PC-9 (cell line): ENCODE measurements at regions not wholly inside any gene's neighbourhood (a gene's known extent, or its start where the extent isn't known, plus 50 kb on each side); places are given as distances from the start of the nearest gene placed in this dataset.

Experiments used
- BruUV-seq: library from RNA; stranded (reverse); fragments of 400-500 nt; replicated peaks from 2 replicates; lab custom pipeline; 2021; lab: Mats Ljungman, UMichigan
- CTCF ChIA-PET: fragments of 300-600 bp; sonication (Branson Sonifier 250); formaldehyde crosslinking; loops from one replicate; lab custom pipeline; 2022; ENCODE audit warnings: antibody characterized with exemption; lab: Charles Lee
- POLR2A ChIA-PET: fragments of 300-600 bp; sonication (Branson Sonifier 250); formaldehyde crosslinking; loops from one replicate; lab custom pipeline; 2022; ENCODE audit warnings: antibody characterized with exemption; ENCODE audit not compliant: unreplicated experiment; lab: Charles Lee
- DNase-seq, 2 experiments: peaks; one replicate each; pipeline versions ENCODE4 v3.0.0 to v3.0.0-alpha.2; 2015 to 2022; ENCODE audit warnings: mixed read lengths in 1 of 2
- H2AFZ ChIP-seq: fragments of 200-600 bp; sonication (generic); 2 replicates; pipeline ENCODE4 v1.8.1; 2017; ENCODE audit warnings: antibody characterized with exemption
- H3F3A ChIP-seq: fragments of 200-600 bp; sonication (generic); 2 replicates; pipeline ENCODE4 v1.8.1; 2017; ENCODE audit warnings: antibody characterized with exemption, mild to moderate bottlenecking, low read depth; ENCODE audit not compliant: insufficient read depth
- H3K27ac ChIP-seq: fragments of 200-600 bp; sonication (generic); 2 replicates; pipeline ENCODE4 v1.6.1; 2016; ENCODE audit warnings: mixed run types
- H3K27me3 ChIP-seq: fragments of 200-600 bp; sonication (generic); 2 replicates; pipeline ENCODE4 v1.6.1; 2016; ENCODE audit warnings: low read depth, mixed run types; ENCODE audit not compliant: insufficient read depth
- H3K36me3 ChIP-seq: fragments of 200-600 bp; sonication (generic); 2 replicates; pipeline ENCODE4 v1.6.1; 2016; ENCODE audit warnings: low read depth, mixed run types
- H3K4me1 ChIP-seq: fragments of 200-600 bp; sonication (generic); replicated peaks from 2 replicates; pipeline ENCODE4 v1.6.1; 2016; ENCODE audit warnings: mixed run types; ENCODE audit not compliant: insufficient read depth
- H3K4me2 ChIP-seq: fragments of 200-600 bp; sonication (generic); 2 replicates; pipeline ENCODE4 v1.6.1; 2017; ENCODE audit warnings: mixed run types
- H3K4me3 ChIP-seq: fragments of 200-600 bp; sonication (generic); 2 replicates; pipeline ENCODE4 v1.6.1; 2016; ENCODE audit warnings: mixed run types
- H3K79me2 ChIP-seq: fragments of 200-600 bp; sonication (generic); 2 replicates; pipeline ENCODE4 v1.6.1; 2017; ENCODE audit warnings: low read depth, mixed run types
- H3K9me2 ChIP-seq: fragments of 200-600 bp; sonication (generic); 2 replicates; pipeline ENCODE4 v1.8.1; 2017; ENCODE audit warnings: mild to moderate bottlenecking; ENCODE audit not compliant: insufficient read depth
- H3K9me3 ChIP-seq: fragments of 200-600 bp; sonication (generic); 2 replicates; pipeline ENCODE4 v1.8.1; 2016; ENCODE audit warnings: low read depth; ENCODE audit not compliant: insufficient read depth
- H4K20me1 ChIP-seq: fragments of 200-600 bp; sonication (generic); 2 replicates; pipeline ENCODE4 v1.8.1; 2017; ENCODE audit not compliant: insufficient read depth
- EZH2 ChIP-seq: fragments of 200-600 bp; sonication (generic); IDR thresholded peaks from 2 replicates; pipeline ENCODE4 v1.8.0; 2017; ENCODE audit warnings: antibody characterized with exemption, low read depth
- intact Hi-C: fragments of 100-400 bp; cut with micrococcal nuclease; formaldehyde crosslinking; loops from one replicate; pipeline ENCODE4 v1.10.0; 2022; ENCODE audit not compliant: unreplicated experiment
- TF ChIP-seq, protein P1 (sequence below): fragments of 200-600 bp; sonication (generic); conservative IDR thresholded peaks from 2 replicates; pipeline ENCODE4 v1.6.1; 2017; ENCODE audit warnings: mixed run types, antibody characterized with exemption, mild to moderate bottlenecking, moderate library complexity

- H3K9me2 ChIP-seq, result no peaks in the 10 kb centered on the region
- POLR2A ChIA-PET, result no interaction called here
- no peak for TF ChIP-seq EZH2
- TF ChIP-seq, protein P1, sequence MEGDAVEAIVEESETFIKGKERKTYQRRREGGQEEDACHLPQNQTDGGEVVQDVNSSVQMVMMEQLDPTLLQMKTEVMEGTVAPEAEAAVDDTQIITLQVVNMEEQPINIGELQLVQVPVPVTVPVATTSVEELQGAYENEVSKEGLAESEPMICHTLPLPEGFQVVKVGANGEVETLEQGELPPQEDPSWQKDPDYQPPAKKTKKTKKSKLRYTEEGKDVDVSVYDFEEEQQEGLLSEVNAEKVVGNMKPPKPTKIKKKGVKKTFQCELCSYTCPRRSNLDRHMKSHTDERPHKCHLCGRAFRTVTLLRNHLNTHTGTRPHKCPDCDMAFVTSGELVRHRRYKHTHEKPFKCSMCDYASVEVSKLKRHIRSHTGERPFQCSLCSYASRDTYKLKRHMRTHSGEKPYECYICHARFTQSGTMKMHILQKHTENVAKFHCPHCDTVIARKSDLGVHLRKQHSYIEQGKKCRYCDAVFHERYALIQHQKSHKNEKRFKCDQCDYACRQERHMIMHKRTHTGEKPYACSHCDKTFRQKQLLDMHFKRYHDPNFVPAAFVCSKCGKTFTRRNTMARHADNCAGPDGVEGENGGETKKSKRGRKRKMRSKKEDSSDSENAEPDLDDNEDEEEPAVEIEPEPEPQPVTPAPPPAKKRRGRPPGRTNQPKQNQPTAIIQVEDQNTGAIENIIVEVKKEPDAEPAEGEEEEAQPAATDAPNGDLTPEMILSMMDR, result no peak
These were observed 151.0 kb downstream of the TPH2 start for GRCh38 chr12:72089678-72090077.

DNA sequence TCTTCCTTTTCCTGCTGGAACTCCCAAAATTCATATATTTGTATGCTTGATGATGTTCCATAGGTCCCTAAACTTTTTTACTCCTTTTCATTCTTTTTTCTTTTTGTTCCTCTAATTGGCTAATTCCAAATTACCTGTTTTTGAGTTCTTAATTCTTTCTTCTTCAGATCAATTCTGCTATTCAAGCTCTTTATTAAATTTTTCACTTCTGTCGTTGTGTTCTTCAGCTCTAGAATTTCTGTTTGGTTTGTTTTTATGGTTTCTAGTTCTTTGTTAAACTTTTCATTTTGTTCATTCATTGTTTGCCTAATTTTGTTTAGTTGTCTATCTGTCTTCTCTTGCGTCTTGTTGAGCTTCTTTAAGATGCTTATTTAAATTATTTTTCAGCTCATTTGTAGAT is 154.8 kb downstream of the TPH2 start:
- H3K9me3 ChIP-seq, result no peaks in the 10 kb centered on the region
- no peak overlapping the region for H3K4me3 ChIP-seq
- no peaks in the 10 kb centered on the region for H3K9me2 ChIP-seq
- POLR2A ChIA-PET, result no interaction called here
- no peaks in the 10 kb centered on the region for H4K20me1 ChIP-seq
- CTCF ChIA-PET, result no interaction called here
- H3K79me2 ChIP-seq, result no peaks in the 10 kb centered on the region
- no peaks in the 10 kb centered on the region for H3K36me3 ChIP-seq
- H3K27me3 ChIP-seq, result no peaks in the 10 kb centered on the region; the same call in 1 of the 2 replicates
- DNase-seq, result no peak
- TF ChIP-seq, protein P1, result no peak
- TF ChIP-seq EZH2, result no peak
- H2AFZ ChIP-seq, result no peak overlapping the region
- H3F3A ChIP-seq, result no peaks in the 10 kb centered on the region
- BruUV-seq, result no TSS peak
- no peaks in the 10 kb centered on the region for H3K4me1 ChIP-seq
- H3K4me2 ChIP-seq, result no peak overlapping the region
- H3K27ac ChIP-seq, result no peak overlapping the region
- intact Hi-C loops, result no loop called here

More at GRCh38 chr12:72089678-72090077, 151.0 kb downstream of the TPH2 start:
- Histone ChIP-seq H4K20me1 (no peaks in the 10 kb centered on the region), H3K4me1 (no peaks in the 10 kb centered on the region), H3K9me3 (no peaks in the 10 kb centered on the region), H3K27me3 (no peaks in the 10 kb centered on the region; the same call in 1 of the 2 replicates), H3K27ac (no peak overlapping the region), H3K79me2 (no peaks in the 10 kb centered on the region), H3F3A (no peaks in the 10 kb centered on the region), H3K4me2 (no peak overlapping the region), H2AFZ (no peak overlapping the region), H3K36me3 (no peaks in the 10 kb centered on the region), H3K4me3 (no peak overlapping the region)
- BruUV-seq, result no TSS peak
- intact Hi-C loops, result no loop called here
- no peak for DNase-seq
- CTCF ChIA-PET, result no interaction called here

- Histone ChIP-seq H3K4me2 (no peak overlapping the region), H3K27me3 (no peaks in the 10 kb centered on the region; the same call in 1 of the 2 replicates), H3K79me2 (no peaks in the 10 kb centered on the region), H4K20me1 (no peaks in the 10 kb centered on the region), H3K36me3 (no peaks in the 10 kb centered on the region), H3K9me2 (no peaks in the 10 kb centered on the region), H2AFZ (no peak overlapping the region), H3K9me3 (no peaks in the 10 kb centered on the region), H3K4me3 (no peak overlapping the region), H3F3A (no peaks in the 10 kb centered on the region), H3K27ac (no peak overlapping the region), H3K4me1 (no peaks in the 10 kb centered on the region)
- TF ChIP-seq, protein P1, result no peak
- TF ChIP-seq EZH2, result no peak
- DNase-seq, result no peak
- ChIA-PET CTCF (no interaction called here), POLR2A (no interaction called here)
- intact Hi-C loops, result no loop called here
- BruUV-seq, result no TSS peak
These were observed 155.3 kb downstream of the TPH2 start for GRCh38 chr12:72093930-72094329.
